ENCODE measurements at regions not wholly inside any gene's neighbourhood (a gene's known extent, or its start where the extent isn't known, plus 50 kb on each side); places are given as distances from the start of the nearest gene placed in this dataset.

GRCh38 chr18:65527879-65528633 lies 222.8 kb upstream of the CDH7 start:
- H3K9me3 ChIP-seq: no peaks in the 10 kb centered on the region
- no peak for DNase-seq
- intact Hi-C loops (cut with DNase I): no loop called here
- no peak overlapping the region for H3K4me3 ChIP-seq
- 57 to 73% methylated on average over 4 of the region's 4 CpGs for WGBS, 2 donors
- TF ChIP-seq POLR2A (IDR thresholded peaks at IDR 0.05) (no peak), POLR2AphosphoS5 (IDR thresholded peaks at IDR 0.05) (no peak), EP300 (IDR thresholded peaks at IDR 0.05) (no peak), CTCF (IDR thresholded peaks at IDR 0.05) (no peak)
- no peaks in the 10 kb centered on the region for H3K4me1 ChIP-seq
- no peaks in the 10 kb centered on the region for H3K36me3 ChIP-seq
- no peaks in the 10 kb centered on the region for H3K27me3 ChIP-seq
- no peak overlapping the region for H3K27ac ChIP-seq

- Histone ChIP-seq H3K4me1 (no peaks in the 10 kb centered on the region), H3K4me3 (no peak overlapping the region), H3K9me3 (no peaks in the 10 kb centered on the region), H3K36me3 (no peaks in the 10 kb centered on the region), H3K27me3 (no peaks in the 10 kb centered on the region), H3K27ac (no peak overlapping the region)
- whole genome bisulfite sequencing, 2 donors: 20 to 60% methylated on average over 1 of the region's 1 CpG
- TF ChIP-seq EP300 (IDR thresholded peaks at IDR 0.05) (no peak), CTCF (IDR thresholded peaks at IDR 0.05) (no peak)
- no peak for DNase-seq
- intact Hi-C loops (cut with DNase I): no loop called here
These were observed 224.7 kb upstream of the CDH7 start for GRCh38 chr18:65526099-65526498.

GRCh38 chr18:65523461-65523860 lies 227.4 kb upstream of the CDH7 start:
- WGBS, 2 donors: 88 to 93% methylated on average over 3 of the region's 3 CpGs
- intact Hi-C loops (cut with DNase I): no loop called here

GRCh38 chr18:65522907-65523306 lies 227.9 kb upstream of the CDH7 start:
- intact Hi-C loops (cut with DNase I): no loop called here
- Histone ChIP-seq H3K9me3 (no peaks in the 10 kb centered on the region), H3K36me3 (no peaks in the 10 kb centered on the region), H3K27me3 (no peaks in the 10 kb centered on the region), H3K4me1 (no peaks in the 10 kb centered on the region), H3K4me3 (no peak overlapping the region), H3K27ac (no peak overlapping the region)
- WGBS, 2 donors: 79 to 87% methylated on average over 4 of the region's 4 CpGs
- TF ChIP-seq POLR2AphosphoS5 (IDR thresholded peaks at IDR 0.05) (no peak), CTCF (IDR thresholded peaks at IDR 0.05) (no peak), EP300 (IDR thresholded peaks at IDR 0.05) (no peak), POLR2A (IDR thresholded peaks at IDR 0.05) (no peak)
- no peak for DNase-seq

More at GRCh38 chr18:65523461-65523860, 227.4 kb upstream of the CDH7 start:
- Histone ChIP-seq H3K4me3 (no peak overlapping the region), H3K9me3 (no peaks in the 10 kb centered on the region), H3K36me3 (no peaks in the 10 kb centered on the region), H3K27ac (no peak overlapping the region), H3K4me1 (no peaks in the 10 kb centered on the region), H3K27me3 (no peaks in the 10 kb centered on the region)
- DNase-seq: no peak
- TF ChIP-seq CTCF (IDR thresholded peaks at IDR 0.05) (no peak), POLR2A (IDR thresholded peaks at IDR 0.05) (no peak), POLR2AphosphoS5 (IDR thresholded peaks at IDR 0.05) (no peak), EP300 (IDR thresholded peaks at IDR 0.05) (no peak)

GRCh38 chr18:65516209-65516608 lies 234.6 kb upstream of the CDH7 start:
- Histone ChIP-seq H3K4me1 (no peaks in the 10 kb centered on the region), H3K27ac (no peak overlapping the region), H3K9me3 (no peaks in the 10 kb centered on the region), H3K4me3 (no peak overlapping the region), H3K36me3 (no peaks in the 10 kb centered on the region), H3K27me3 (no peaks in the 10 kb centered on the region)
- 80 to 85% methylated on average over 5 of the region's 5 CpGs for WGBS, 2 donors
- TF ChIP-seq EP300 (IDR thresholded peaks at IDR 0.05) (no peak), CTCF (IDR thresholded peaks at IDR 0.05) (no peak), POLR2AphosphoS5 (IDR thresholded peaks at IDR 0.05) (no peak), POLR2A (IDR thresholded peaks at IDR 0.05) (no peak)
- DNase-seq: no peak
- intact Hi-C loops (cut with DNase I): no loop called here
